Prostate gland (tissue), 2 donors: ENCODE measurements at regions not wholly inside any gene's neighbourhood (a gene's known extent, or its start where the extent isn't known, plus 50 kb on each side); places are given as distances from the start of the nearest gene placed in this dataset.

Experiments
- DNase-seq: peaks from one replicate; pipeline ENCODE4 v3.0.0-alpha.2; 2019; ENCODE audit warnings: low spot score
- H3K27ac ChIP-seq, 2 donors: fragments of 200-600 bp; sonication (generic); 2 replicates each; pipeline ENCODE4 v1.5.1; 2017 to 2019
- H3K27me3 ChIP-seq: fragments of 200-600 bp; sonication (generic); replicated peaks from 2 replicates; pipeline ENCODE4 v1.5.1; 2019; ENCODE audit not compliant: insufficient read depth
- H3K36me3 ChIP-seq, 2 donors: fragments of 200-600 bp; sonication (generic); 1 replicate in 1 of 2; 2 replicates in 1 of 2; pipeline versions ENCODE4 v1.5.1 to v1.8.1; 2017 to 2019
- H3K4me1 ChIP-seq: fragments of 200-600 bp; sonication (generic); replicated peaks from 2 replicates; pipeline ENCODE4 v1.5.1; 2019
- H3K4me3 ChIP-seq, 2 donors: fragments of 200-600 bp; sonication (generic); 2 replicates each; pipeline ENCODE4 v1.5.1; 2017 to 2019
- H3K9me3 ChIP-seq: fragments of 200-600 bp; sonication (generic); 2 replicates; pipeline ENCODE4 v1.5.1; 2017
- POLR2A ChIP-seq: fragments of 450-650 bp; IDR thresholded peaks from one replicate; pipeline ENCODE4 v1.6.1; 2016; ENCODE audit warnings: antibody characterized with exemption, mild to moderate bottlenecking
- POLR2AphosphoS5 ChIP-seq: sonication (generic); formaldehyde crosslinking; IDR thresholded peaks from one replicate; pipeline ENCODE4 v1.6.1; 2017; ENCODE audit warnings: antibody characterized with exemption
- WGBS: methylation state at CpG from one replicate; pipeline ENCODE4 v1.1.5; 2018; 5-methylcytosine and 5-hydroxymethylcytosine counted together
- intact Hi-C: fragments of 100-400 bp; cut with DNase I; formaldehyde crosslinking; loops from one replicate; pipeline ENCODE4 v1.14.2; 2022
- TF ChIP-seq, protein P1 (sequence below), 4 experiments: fragments of 200-600 bp in 2 of 4; fragments of 450-650 bp in 2 of 4; sonication (generic) in 2 of 4; IDR thresholded peaks; 1 replicate in 3 of 4; 2 replicates in 1 of 4; pipeline ENCODE4 v1.5.1; 2016 to 2019; ENCODE audit warnings: antibody characterized with exemption in 4 of 4, mild to moderate bottlenecking in 2 of 4, moderate library complexity in 2 of 4

GRCh38 chr5:68047035-68047434 is 168.5 kb upstream of the PIK3R1 start:
- intact Hi-C loops: no loop called here
- Histone ChIP-seq H3K27ac (no peak overlapping the region), H3K4me3 (no peak overlapping the region), H3K9me3 (no peaks in the 10 kb centered on the region), H3K27me3 (no peaks in the 10 kb centered on the region), H3K4me1 (no peaks in the 10 kb centered on the region), H3K36me3 (no peaks in the 10 kb centered on the region)
- DNase-seq: no peak
- 95% methylated on average over 1 of the region's 1 CpG for WGBS
- TF ChIP-seq, protein P1, sequence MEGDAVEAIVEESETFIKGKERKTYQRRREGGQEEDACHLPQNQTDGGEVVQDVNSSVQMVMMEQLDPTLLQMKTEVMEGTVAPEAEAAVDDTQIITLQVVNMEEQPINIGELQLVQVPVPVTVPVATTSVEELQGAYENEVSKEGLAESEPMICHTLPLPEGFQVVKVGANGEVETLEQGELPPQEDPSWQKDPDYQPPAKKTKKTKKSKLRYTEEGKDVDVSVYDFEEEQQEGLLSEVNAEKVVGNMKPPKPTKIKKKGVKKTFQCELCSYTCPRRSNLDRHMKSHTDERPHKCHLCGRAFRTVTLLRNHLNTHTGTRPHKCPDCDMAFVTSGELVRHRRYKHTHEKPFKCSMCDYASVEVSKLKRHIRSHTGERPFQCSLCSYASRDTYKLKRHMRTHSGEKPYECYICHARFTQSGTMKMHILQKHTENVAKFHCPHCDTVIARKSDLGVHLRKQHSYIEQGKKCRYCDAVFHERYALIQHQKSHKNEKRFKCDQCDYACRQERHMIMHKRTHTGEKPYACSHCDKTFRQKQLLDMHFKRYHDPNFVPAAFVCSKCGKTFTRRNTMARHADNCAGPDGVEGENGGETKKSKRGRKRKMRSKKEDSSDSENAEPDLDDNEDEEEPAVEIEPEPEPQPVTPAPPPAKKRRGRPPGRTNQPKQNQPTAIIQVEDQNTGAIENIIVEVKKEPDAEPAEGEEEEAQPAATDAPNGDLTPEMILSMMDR (IDR thresholded peaks at IDR 0.05): no peak

DNA sequence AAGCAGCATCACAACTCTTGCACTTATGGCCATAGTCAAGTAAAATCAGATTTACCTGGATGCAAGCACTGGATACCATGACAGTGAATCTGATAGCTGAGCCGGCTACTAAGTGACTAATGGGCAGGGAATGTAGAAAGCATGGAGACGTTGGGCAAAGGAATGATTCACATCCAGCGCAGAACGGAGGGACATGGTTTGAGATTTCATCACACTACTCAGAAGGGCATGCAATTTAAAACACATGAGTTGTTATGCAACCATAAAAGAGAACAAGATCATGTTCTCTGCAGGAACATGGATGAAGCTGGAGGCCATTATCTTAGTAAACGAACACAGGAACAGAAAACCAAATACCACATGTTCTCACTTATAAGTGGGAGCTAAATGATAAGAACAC is 169.1 kb upstream of the PIK3R1 start:
- intact Hi-C loops: no loop called here
- no peak overlapping the region for H3K4me3 ChIP-seq
- H3K9me3 ChIP-seq: no peaks in the 10 kb centered on the region
- TF ChIP-seq, protein P1 (IDR thresholded peaks at IDR 0.05): no peak
- no peak for TF ChIP-seq POLR2A
- TF ChIP-seq POLR2AphosphoS5: no peak
- H3K4me1 ChIP-seq: no peaks in the 10 kb centered on the region
- no peak for DNase-seq
- no peaks in the 10 kb centered on the region for H3K27me3 ChIP-seq
- no peaks in the 10 kb centered on the region for H3K36me3 ChIP-seq
- WGBS: 81% methylated on average over 5 of the region's 5 CpGs
- H3K27ac ChIP-seq: no peak overlapping the region

GRCh38 chr5:68041293-68041692 is 174.3 kb upstream of the PIK3R1 start:
- Histone ChIP-seq H3K4me3 (no peak overlapping the region), H3K9me3 (no peaks in the 10 kb centered on the region), H3K36me3 (no peaks in the 10 kb centered on the region), H3K4me1 (no peaks in the 10 kb centered on the region), H3K27me3 (no peaks in the 10 kb centered on the region), H3K27ac (no peak overlapping the region)
- 77% methylated on average over 8 of the region's 8 CpGs for WGBS
- TF ChIP-seq POLR2A: no peak
- DNase-seq: no peak
- intact Hi-C loops: no loop called here

DNA sequence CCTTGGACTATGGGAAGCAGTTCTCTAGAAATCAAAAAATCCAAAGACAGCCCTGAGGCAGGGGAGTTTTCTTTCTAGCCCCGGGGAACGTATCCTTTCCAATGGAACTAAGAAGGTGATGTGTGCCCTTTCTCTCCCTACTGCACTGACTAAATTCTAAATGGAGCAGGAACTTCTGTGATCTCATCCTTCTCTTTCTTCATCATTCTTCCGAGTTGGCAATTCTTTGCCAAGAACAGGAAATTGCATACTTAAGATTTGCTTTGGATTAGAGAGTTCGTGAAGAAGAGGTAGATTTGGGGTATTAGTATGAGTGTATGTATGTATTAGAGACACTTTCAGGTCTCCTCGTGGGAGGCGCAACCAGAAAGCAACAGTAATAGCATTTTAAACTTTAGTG is 178.0 kb upstream of the PIK3R1 start:
- no peaks in the 10 kb centered on the region for H3K9me3 ChIP-seq
- intact Hi-C loops: no loop called here

DNA sequence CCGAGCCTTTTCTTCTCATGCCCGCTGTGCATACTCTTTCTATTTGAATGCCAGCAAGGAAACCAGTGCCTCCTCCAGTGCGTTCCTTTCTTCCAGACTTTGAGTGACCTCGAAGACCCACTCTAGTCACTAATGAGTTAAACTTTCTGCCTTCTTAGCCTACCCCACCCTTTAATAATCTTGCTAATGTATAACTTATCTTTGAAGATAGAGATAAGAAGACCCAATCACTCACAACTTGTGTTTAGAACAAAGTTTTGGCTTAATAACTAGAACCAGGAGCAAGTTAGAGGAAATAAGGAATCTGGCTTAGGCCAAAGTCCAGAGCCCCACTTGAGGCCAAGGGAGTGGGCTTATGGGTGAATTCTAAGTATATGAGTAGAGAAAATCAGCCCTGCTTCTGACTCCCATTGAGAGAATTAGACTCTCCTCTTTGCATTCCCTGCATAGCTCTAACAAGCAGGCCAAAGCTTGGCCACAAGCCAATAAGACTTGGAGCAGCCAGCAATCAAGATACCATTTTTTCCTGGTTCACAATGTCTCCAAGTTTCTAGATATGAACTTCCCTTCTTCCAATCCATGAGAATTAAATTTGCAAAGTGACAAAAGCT is 181.5 kb upstream of the PIK3R1 start:
- 96% methylated on average over 4 of the region's 4 CpGs for WGBS
- H3K4me3 ChIP-seq: no peak overlapping the region
- H3K9me3 ChIP-seq: no peaks in the 10 kb centered on the region
- TF ChIP-seq POLR2AphosphoS5 (no peak), POLR2A (no peak)
- TF ChIP-seq, protein P1 (IDR thresholded peaks at IDR 0.05): no peak
- no peaks in the 10 kb centered on the region for H3K36me3 ChIP-seq
- H3K4me1 ChIP-seq: no peaks in the 10 kb centered on the region
- intact Hi-C loops: no loop called here
- peak; percentile 30 for DNase-seq
- H3K27me3 ChIP-seq: no peaks in the 10 kb centered on the region
- no peak overlapping the region for H3K27ac ChIP-seq

More for the DNA sequence above, 178.0 kb upstream of the PIK3R1 start:
- TF ChIP-seq POLR2A (no peak), POLR2AphosphoS5 (no peak)
- TF ChIP-seq, protein P1 (IDR thresholded peaks at IDR 0.05): no peak
- no peaks in the 10 kb centered on the region for H3K4me1 ChIP-seq
- DNase-seq: no peak
- no peak overlapping the region for H3K4me3 ChIP-seq
- H3K27me3 ChIP-seq: no peaks in the 10 kb centered on the region
- no peak overlapping the region for H3K27ac ChIP-seq
- 88% methylated on average over 6 of the region's 6 CpGs for WGBS
- no peaks in the 10 kb centered on the region for H3K36me3 ChIP-seq
